A673 (cell line): ENCODE measurements at regions not wholly inside any gene's neighbourhood (a gene's known extent, or its start where the extent isn't known, plus 50 kb on each side); places are given as distances from the start of the nearest gene placed in this dataset.

Experiments
- BruUV-seq: library from RNA; stranded (reverse); fragments of 400-500 nt; replicated peaks from 2 replicates; lab custom pipeline; 2021; lab: Mats Ljungman, UMichigan
- CTCF ChIA-PET: fragments of 300-600 bp; sonication (Branson Sonifier 250); formaldehyde crosslinking; loops from one replicate; lab custom pipeline; 2022; ENCODE audit warnings: antibody characterized with exemption; lab: Charles Lee
- POLR2A ChIA-PET: fragments of 300-600 bp; sonication (Branson Sonifier 250); formaldehyde crosslinking; loops from one replicate; lab custom pipeline; 2022; ENCODE audit warnings: antibody characterized with exemption; ENCODE audit not compliant: low non-redundant PET; lab: Charles Lee
- DNase-seq: peaks from one replicate; pipeline ENCODE4 v3.0.0-alpha.2; 2015; ENCODE audit warnings: low spot score
- H3K27ac ChIP-seq: fragments of 200-600 bp; sonication (generic); 2 replicates; pipeline ENCODE4 v1.5.1; 2016; ENCODE audit warnings: mixed run types, low read depth, mild to moderate bottlenecking, mixed read lengths, antibody characterized with exemption, low read length; ENCODE audit not compliant: poor library complexity, severe bottlenecking
- H3K27me3 ChIP-seq: fragments of 200-600 bp; sonication (generic); replicated peaks from 2 replicates; pipeline ENCODE4 v1.6.1; 2017; ENCODE audit warnings: mixed run types, low read depth, mild to moderate bottlenecking, mixed read lengths, antibody characterized with exemption, low read length; ENCODE audit not compliant: insufficient read depth, poor library complexity
- H3K36me3 ChIP-seq: fragments of 200-600 bp; sonication (generic); 2 replicates; pipeline ENCODE4 v1.6.1; 2016; ENCODE audit warnings: mixed run types, mild to moderate bottlenecking, mixed read lengths, antibody characterized with exemption, low read length; ENCODE audit not compliant: insufficient read depth, poor library complexity, severe bottlenecking
- H3K4me1 ChIP-seq: fragments of 200-600 bp; sonication (generic); 2 replicates; pipeline ENCODE4 v1.6.1; 2017; ENCODE audit warnings: mixed run types, mild to moderate bottlenecking, mixed read lengths, antibody characterized with exemption, low read length; ENCODE audit not compliant: insufficient read depth, poor library complexity, severe bottlenecking
- H3K4me3 ChIP-seq: fragments of 200-600 bp; sonication (generic); 2 replicates; pipeline ENCODE4 v1.5.1; 2016; ENCODE audit warnings: low read depth, mixed run types, mild to moderate bottlenecking, mixed read lengths, low read length; ENCODE audit not compliant: poor library complexity, severe bottlenecking
- H3K9me3 ChIP-seq: fragments of 200-600 bp; sonication (generic); 2 replicates; pipeline ENCODE4 v1.6.1; 2016; ENCODE audit warnings: mixed run types, low read depth, mild to moderate bottlenecking, mixed read lengths, antibody characterized with exemption, low read length; ENCODE audit not compliant: poor library complexity, severe bottlenecking
- EZH2 ChIP-seq: fragments of 200-600 bp; sonication (generic); IDR thresholded peaks from 2 replicates; pipeline ENCODE4 v1.6.1; 2017; ENCODE audit warnings: borderline replicate concordance, low read depth, mild to moderate bottlenecking, mixed read lengths, antibody characterized with exemption, low read length; ENCODE audit not compliant: poor library complexity, severe bottlenecking
- intact Hi-C: fragments of 100-400 bp; cut with micrococcal nuclease; formaldehyde crosslinking; loops from one replicate; pipeline ENCODE4 v1.10.0; 2022; ENCODE audit not compliant: unreplicated experiment
- TF ChIP-seq, protein P1 (sequence below): fragments of 300-800, 200-600 bp; sonication (generic); conservative IDR thresholded peaks from 2 replicates; pipeline ENCODE4 v1.5.1; 2017; ENCODE audit warnings: low read depth, mild to moderate bottlenecking, antibody characterized with exemption, low read length, moderate library complexity, mixed read lengths

DNA sequence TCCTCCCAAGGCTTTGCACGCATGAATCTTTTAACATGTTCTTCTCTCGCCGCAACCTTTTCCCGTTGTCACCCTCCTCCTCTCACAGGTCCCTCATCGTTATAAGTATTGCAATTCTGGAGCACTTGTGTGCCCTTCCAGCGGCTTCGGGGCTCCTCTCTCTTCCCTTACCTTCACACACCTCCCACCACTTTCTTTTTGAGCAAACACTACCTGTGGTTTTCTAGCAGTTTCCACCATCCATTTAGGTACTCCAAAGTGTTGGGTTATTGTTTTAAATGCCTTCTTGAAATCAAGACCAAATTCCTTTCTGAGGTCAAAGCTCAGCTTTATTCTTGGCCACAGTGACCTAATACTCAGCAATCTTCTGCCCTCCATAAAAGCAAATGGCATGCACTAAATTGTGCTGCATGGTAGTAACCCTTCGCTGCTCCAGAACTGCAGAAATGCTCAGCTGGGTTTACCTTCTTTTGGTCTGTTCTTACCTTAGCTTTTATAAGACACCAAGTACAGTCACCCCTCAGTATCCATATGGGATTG is 472.4 kb downstream of the SETD4 start:
- Histone ChIP-seq H3K27ac (no peak overlapping the region), H3K4me1 (peaks cover 9% of the 10 kb centered on the region), H3K27me3 (peaks cover 51% of the 10 kb centered on the region), H3K9me3 (no peaks in the 10 kb centered on the region), H3K36me3 (no peaks in the 10 kb centered on the region), H3K4me3 (no peak overlapping the region)
- TF ChIP-seq EZH2 = no peak
- TF ChIP-seq, protein P1, sequence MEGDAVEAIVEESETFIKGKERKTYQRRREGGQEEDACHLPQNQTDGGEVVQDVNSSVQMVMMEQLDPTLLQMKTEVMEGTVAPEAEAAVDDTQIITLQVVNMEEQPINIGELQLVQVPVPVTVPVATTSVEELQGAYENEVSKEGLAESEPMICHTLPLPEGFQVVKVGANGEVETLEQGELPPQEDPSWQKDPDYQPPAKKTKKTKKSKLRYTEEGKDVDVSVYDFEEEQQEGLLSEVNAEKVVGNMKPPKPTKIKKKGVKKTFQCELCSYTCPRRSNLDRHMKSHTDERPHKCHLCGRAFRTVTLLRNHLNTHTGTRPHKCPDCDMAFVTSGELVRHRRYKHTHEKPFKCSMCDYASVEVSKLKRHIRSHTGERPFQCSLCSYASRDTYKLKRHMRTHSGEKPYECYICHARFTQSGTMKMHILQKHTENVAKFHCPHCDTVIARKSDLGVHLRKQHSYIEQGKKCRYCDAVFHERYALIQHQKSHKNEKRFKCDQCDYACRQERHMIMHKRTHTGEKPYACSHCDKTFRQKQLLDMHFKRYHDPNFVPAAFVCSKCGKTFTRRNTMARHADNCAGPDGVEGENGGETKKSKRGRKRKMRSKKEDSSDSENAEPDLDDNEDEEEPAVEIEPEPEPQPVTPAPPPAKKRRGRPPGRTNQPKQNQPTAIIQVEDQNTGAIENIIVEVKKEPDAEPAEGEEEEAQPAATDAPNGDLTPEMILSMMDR = no peak
- no TSS peak for BruUV-seq
- no peak for DNase-seq
- intact Hi-C loops = loop anchor here (10.0 kb wide), 1 partner anchor 157 kb away; no protein-coding TSS in a partner anchor
- POLR2A ChIA-PET = no interaction called here
- CTCF ChIA-PET = no interaction called here

DNA sequence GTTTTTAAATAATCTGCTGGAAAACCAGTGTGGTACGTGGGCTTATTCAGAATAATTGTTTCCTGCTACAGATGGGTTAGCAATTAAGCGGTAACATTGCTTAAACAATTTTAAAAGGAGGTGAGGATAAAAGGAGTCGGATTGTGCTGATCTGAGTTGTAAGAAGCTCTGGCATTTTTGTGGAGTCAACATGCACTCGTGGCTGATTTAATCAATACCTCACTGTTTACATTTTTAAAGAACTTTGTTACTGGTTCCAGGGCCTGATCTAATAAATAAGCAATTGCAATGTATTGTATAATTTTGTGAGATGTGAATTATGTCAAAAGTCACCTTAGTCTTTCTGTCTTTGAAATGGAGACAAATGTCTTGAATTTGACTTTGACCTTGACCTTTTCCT is 474.0 kb downstream of the SETD4 start:
- no peaks in the 10 kb centered on the region for H3K36me3 ChIP-seq
- peaks cover 55% of the 10 kb centered on the region for H3K27me3 ChIP-seq
- no TSS peak for BruUV-seq
- H3K4me1 ChIP-seq = peaks cover 9% of the 10 kb centered on the region
- ChIA-PET CTCF (no interaction called here), POLR2A (no interaction called here)
- TF ChIP-seq, protein P1 = no peak
- no peak overlapping the region for H3K4me3 ChIP-seq
- no peak for DNase-seq
- no peaks in the 10 kb centered on the region for H3K9me3 ChIP-seq
- H3K27ac ChIP-seq = no peak overlapping the region
- intact Hi-C loops = loop anchor here (10.0 kb wide), 1 partner anchor 158 kb away; no protein-coding TSS in a partner anchor

DNA sequence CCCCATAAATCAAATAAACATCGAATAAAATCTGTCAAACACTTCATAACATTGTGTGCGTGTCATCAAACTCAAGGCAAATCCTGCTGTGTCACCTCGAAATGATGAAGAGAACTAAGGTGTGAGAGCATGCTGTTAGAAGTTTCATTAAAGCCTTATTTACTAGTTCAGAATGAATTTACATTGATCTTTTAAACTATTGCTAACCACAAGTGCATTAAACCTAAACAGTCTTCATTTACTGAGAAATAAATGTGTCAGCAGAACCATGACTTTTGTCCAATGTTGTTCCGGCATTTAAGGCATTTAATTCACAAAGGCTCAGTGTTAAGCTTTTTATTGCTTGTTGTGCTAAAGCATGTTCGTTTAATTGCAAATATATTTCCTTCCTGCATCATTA is 474.4 kb downstream of the SETD4 start:
- H3K9me3 ChIP-seq = no peaks in the 10 kb centered on the region
- no peak overlapping the region for H3K4me3 ChIP-seq
- peaks cover 59% of the 10 kb centered on the region for H3K27me3 ChIP-seq
- intact Hi-C loops = loop anchor here (10.0 kb wide), 1 partner anchor 159 kb away; no protein-coding TSS in a partner anchor
- no TSS peak for BruUV-seq
- CTCF ChIA-PET = no interaction called here
- POLR2A ChIA-PET = no interaction called here
- peak; percentile 34 for DNase-seq
- no peaks in the 10 kb centered on the region for H3K36me3 ChIP-seq
- H3K4me1 ChIP-seq = peaks cover 9% of the 10 kb centered on the region
- no peak for TF ChIP-seq EZH2
- TF ChIP-seq, protein P1 = no peak
- H3K27ac ChIP-seq = no peak overlapping the region
